Panc1 (cell line): ENCODE measurements at regions not wholly inside any gene's neighbourhood (a gene's known extent, or its start where the extent isn't known, plus 50 kb on each side); places are given as distances from the start of the nearest gene placed in this dataset.

Experiments
- ATAC-seq: fragments of 200-7000 bp; cut with Tn5 transposase; 2 replicates; pipeline ENCODE4 v1.9.1; 2020; ENCODE audit warnings: mild to moderate bottlenecking, moderate library complexity
- BruUV-seq: library from RNA; stranded (reverse); fragments of 400-500 nt; replicated peaks from 2 replicates; lab custom pipeline; 2021; lab: Mats Ljungman, UMichigan
- CTCF ChIA-PET: fragments of 300-600 bp; sonication (Branson Sonifier 250); formaldehyde crosslinking; loops from one replicate; lab custom pipeline; 2022; ENCODE audit warnings: antibody characterized with exemption; lab: Charles Lee
- POLR2A ChIA-PET: fragments of 300-600 bp; sonication (Branson Sonifier 250); formaldehyde crosslinking; loops from one replicate; lab custom pipeline; 2022; ENCODE audit warnings: antibody characterized with exemption; lab: Charles Lee
- DNase-seq: peaks from one replicate; pipeline ENCODE4 v3.0.0-alpha.2; 2010; ENCODE audit warnings: low read depth, low spot score
- H3K27ac ChIP-seq: 2 replicates; pipeline ENCODE4 v1.5.1; 2011; ENCODE audit warnings: mild to moderate bottlenecking, low read length, inconsistent platforms
- H3K27me3 ChIP-seq: fragments of 200-500 bp; sonication (Bioruptor generic); 2 replicates; pipeline ENCODE4 v1.6.0; 2014; ENCODE audit warnings: low read length, inconsistent platforms; ENCODE audit not compliant: control insufficient read depth, insufficient read depth
- H3K36me3 ChIP-seq: fragments of 200-500 bp; sonication (Bioruptor generic); 2 replicates; pipeline ENCODE4 v1.5.1; 2014; ENCODE audit warnings: inconsistent platforms, mild to moderate bottlenecking, low read length, moderate library complexity; ENCODE audit not compliant: control insufficient read depth, insufficient read depth
- H3K4me1 ChIP-seq: 2 replicates; pipeline ENCODE4 v1.5.1; 2011; ENCODE audit warnings: inconsistent platforms, mild to moderate bottlenecking, low read length, moderate library complexity; ENCODE audit not compliant: control insufficient read depth, insufficient read depth
- H3K4me3 ChIP-seq, 2 experiments: 2 replicates each; pipeline ENCODE4 v1.5.1; 2011 to 2012; ENCODE audit warnings: low read depth in 2 of 2, low read length in 2 of 2, mild to moderate bottlenecking in 2 of 2, inconsistent platforms in 1 of 2, moderate library complexity in 1 of 2
- H3K9me3 ChIP-seq: fragments of 200-500 bp; sonication (Bioruptor generic); 2 replicates; pipeline ENCODE4 v1.5.1; 2014; ENCODE audit warnings: low read depth, mild to moderate bottlenecking, inconsistent platforms, low read length, moderate library complexity; ENCODE audit not compliant: control insufficient read depth, insufficient read depth
- POLR2AphosphoS5 ChIP-seq: IDR thresholded peaks from 2 replicates; pipeline ENCODE4 v1.6.1; 2012; ENCODE audit warnings: mild to moderate bottlenecking, low read depth, low read length, moderate library complexity
- SIN3A ChIP-seq: IDR thresholded peaks from 2 replicates; pipeline ENCODE4 v1.6.1; 2012; ENCODE audit warnings: low read depth, mild to moderate bottlenecking, low read length, moderate library complexity, borderline replicate concordance; ENCODE audit not compliant: insufficient read depth
- TCF7L2 ChIP-seq: IDR thresholded peaks from 2 replicates; pipeline ENCODE4 v1.6.1; 2011; ENCODE audit warnings: mild to moderate bottlenecking, low read depth, low read length, inconsistent platforms
- in situ Hi-C: cut with HindIII; loops from 2 replicates; pipeline ENCODE4 v1.10.0; 2016; ENCODE audit warnings: low sequenced_read_pairs, low pct_unique_long_range_greater_than_20kb
- intact Hi-C: fragments of 100-400 bp; cut with micrococcal nuclease; formaldehyde crosslinking; loops from one replicate; pipeline ENCODE4 v1.10.0; 2022; ENCODE audit not compliant: unreplicated experiment
- TF ChIP-seq, protein P1 (sequence below): fragments of 450-650 bp; IDR thresholded peaks from 2 replicates; pipeline ENCODE4 v1.5.1; 2017; ENCODE audit warnings: mild to moderate bottlenecking
- TF ChIP-seq, protein P2 (sequence below), 2 experiments: IDR thresholded peaks; 2 replicates each; pipeline ENCODE4 v1.6.1; 2011 to 2012; ENCODE audit warnings: low read depth in 2 of 2, control low read depth in 1 of 2, low read length in 1 of 2, mild to moderate bottlenecking in 1 of 2, moderate library complexity in 1 of 2; ENCODE audit not compliant: insufficient read depth in 1 of 2

GRCh38 chr10:112027731-112028280 lies 155.8 kb downstream of the GPAM start:
- Histone ChIP-seq H3K27ac (no peak overlapping the region), H3K27me3 (no peaks in the 10 kb centered on the region), H3K9me3 (0 out of 2 replicates have a peak, but pooled peaks cover 10% of the 10 kb centered on the region), H3K4me1 (no peaks in the 10 kb centered on the region), H3K4me3 (no peak overlapping the region), H3K36me3 (no peaks in the 10 kb centered on the region)
- BruUV-seq = no TSS peak
- in situ Hi-C loops = no loop called here
- ATAC-seq (no peak), DNase-seq (no peak)
- POLR2A ChIA-PET = no interaction called here
- TF ChIP-seq POLR2AphosphoS5 = no peak
- TF ChIP-seq, protein P1, sequence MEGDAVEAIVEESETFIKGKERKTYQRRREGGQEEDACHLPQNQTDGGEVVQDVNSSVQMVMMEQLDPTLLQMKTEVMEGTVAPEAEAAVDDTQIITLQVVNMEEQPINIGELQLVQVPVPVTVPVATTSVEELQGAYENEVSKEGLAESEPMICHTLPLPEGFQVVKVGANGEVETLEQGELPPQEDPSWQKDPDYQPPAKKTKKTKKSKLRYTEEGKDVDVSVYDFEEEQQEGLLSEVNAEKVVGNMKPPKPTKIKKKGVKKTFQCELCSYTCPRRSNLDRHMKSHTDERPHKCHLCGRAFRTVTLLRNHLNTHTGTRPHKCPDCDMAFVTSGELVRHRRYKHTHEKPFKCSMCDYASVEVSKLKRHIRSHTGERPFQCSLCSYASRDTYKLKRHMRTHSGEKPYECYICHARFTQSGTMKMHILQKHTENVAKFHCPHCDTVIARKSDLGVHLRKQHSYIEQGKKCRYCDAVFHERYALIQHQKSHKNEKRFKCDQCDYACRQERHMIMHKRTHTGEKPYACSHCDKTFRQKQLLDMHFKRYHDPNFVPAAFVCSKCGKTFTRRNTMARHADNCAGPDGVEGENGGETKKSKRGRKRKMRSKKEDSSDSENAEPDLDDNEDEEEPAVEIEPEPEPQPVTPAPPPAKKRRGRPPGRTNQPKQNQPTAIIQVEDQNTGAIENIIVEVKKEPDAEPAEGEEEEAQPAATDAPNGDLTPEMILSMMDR = no peak
- CTCF ChIA-PET = no interaction called here
- intact Hi-C loops = no loop called here

DNA sequence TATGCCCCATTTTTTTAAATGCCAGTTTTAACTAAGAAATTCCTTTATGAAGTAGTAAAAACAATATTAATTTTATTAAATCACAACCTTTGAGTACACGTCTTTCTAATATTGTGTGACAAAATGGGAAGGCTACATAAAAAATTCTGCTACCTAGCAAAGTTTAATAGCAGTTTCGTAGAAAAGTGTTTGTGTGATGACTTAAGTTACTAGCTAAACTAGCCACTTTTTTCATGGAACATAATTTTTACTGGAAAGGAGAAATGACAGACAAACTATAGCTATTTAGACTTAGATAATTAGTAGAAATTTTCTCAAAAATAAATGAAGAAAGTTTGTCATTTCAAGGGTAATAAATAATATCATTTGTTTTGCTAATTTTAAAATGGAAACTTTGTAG lies 153.1 kb downstream of the GPAM start:
- intact Hi-C loops = no loop called here
- CTCF ChIA-PET = no interaction called here
- DNase-seq (no peak), ATAC-seq (no peak)
- POLR2A ChIA-PET = no interaction called here
- Histone ChIP-seq H3K9me3 (0 out of 2 replicates have a peak, but pooled peaks cover 10% of the 10 kb centered on the region), H3K4me1 (no peaks in the 10 kb centered on the region), H3K36me3 (no peaks in the 10 kb centered on the region), H3K27ac (no peak overlapping the region), H3K4me3 (no peak overlapping the region), H3K27me3 (no peaks in the 10 kb centered on the region)
- no peak for TF ChIP-seq TCF7L2
- BruUV-seq = no TSS peak
- in situ Hi-C loops = no loop called here

- no peaks in the 10 kb centered on the region; the same call in 1 of the 2 replicates for H3K27me3 ChIP-seq
- no TSS peak for BruUV-seq
- CTCF ChIA-PET = no interaction called here
- DNase-seq = no peak
- TF ChIP-seq TCF7L2 = no peak
- no peak for TF ChIP-seq SIN3A
- TF ChIP-seq POLR2AphosphoS5 = no peak
- TF ChIP-seq, protein P1 = no peak
- TF ChIP-seq, protein P2, sequence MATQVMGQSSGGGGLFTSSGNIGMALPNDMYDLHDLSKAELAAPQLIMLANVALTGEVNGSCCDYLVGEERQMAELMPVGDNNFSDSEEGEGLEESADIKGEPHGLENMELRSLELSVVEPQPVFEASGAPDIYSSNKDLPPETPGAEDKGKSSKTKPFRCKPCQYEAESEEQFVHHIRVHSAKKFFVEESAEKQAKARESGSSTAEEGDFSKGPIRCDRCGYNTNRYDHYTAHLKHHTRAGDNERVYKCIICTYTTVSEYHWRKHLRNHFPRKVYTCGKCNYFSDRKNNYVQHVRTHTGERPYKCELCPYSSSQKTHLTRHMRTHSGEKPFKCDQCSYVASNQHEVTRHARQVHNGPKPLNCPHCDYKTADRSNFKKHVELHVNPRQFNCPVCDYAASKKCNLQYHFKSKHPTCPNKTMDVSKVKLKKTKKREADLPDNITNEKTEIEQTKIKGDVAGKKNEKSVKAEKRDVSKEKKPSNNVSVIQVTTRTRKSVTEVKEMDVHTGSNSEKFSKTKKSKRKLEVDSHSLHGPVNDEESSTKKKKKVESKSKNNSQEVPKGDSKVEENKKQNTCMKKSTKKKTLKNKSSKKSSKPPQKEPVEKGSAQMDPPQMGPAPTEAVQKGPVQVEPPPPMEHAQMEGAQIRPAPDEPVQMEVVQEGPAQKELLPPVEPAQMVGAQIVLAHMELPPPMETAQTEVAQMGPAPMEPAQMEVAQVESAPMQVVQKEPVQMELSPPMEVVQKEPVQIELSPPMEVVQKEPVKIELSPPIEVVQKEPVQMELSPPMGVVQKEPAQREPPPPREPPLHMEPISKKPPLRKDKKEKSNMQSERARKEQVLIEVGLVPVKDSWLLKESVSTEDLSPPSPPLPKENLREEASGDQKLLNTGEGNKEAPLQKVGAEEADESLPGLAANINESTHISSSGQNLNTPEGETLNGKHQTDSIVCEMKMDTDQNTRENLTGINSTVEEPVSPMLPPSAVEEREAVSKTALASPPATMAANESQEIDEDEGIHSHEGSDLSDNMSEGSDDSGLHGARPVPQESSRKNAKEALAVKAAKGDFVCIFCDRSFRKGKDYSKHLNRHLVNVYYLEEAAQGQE (IDR thresholded peaks at IDR 0.05; ENCODE audit: insufficient read depth in 1 of 2, low read depth in 2 of 2, low read length in 1 of 2) = no peak
- intact Hi-C loops = no loop called here
- in situ Hi-C loops = no loop called here
- H3K27ac ChIP-seq = no peak overlapping the region
- ATAC-seq = no peak
- H3K4me3 ChIP-seq = no peak overlapping the region
- H3K9me3 ChIP-seq = no peaks in the 10 kb centered on the region
- H3K36me3 ChIP-seq = no peaks in the 10 kb centered on the region
- H3K4me1 ChIP-seq = no peaks in the 10 kb centered on the region
- POLR2A ChIA-PET = no interaction called here
These were observed 143.7 kb downstream of the GPAM start for GRCh38 chr10:112039823-112040222.
